H1 (cell line): ENCODE measurements at regions not wholly inside any gene's neighbourhood (a gene's known extent, or its start where the extent isn't known, plus 50 kb on each side); places are given as distances from the start of the nearest gene placed in this dataset.

Experiments
- CTCF ChIA-PET: fragments of 300-600 bp; sonication (Branson Sonifier 250); formaldehyde crosslinking; loops from one replicate; lab custom pipeline; 2021; ENCODE audit not compliant: partially characterized antibody; lab: Charles Lee
- POLR2A ChIA-PET: fragments of 300-600 bp; sonication (Branson Sonifier 250); formaldehyde crosslinking; loops from one replicate; lab custom pipeline; 2021; ENCODE audit warnings: inconsistent platforms; ENCODE audit not compliant: partially characterized antibody; lab: Charles Lee
- DNase-seq, 2 experiments: peaks; one replicate each; pipeline versions ENCODE4 v3.0.0 to v3.0.0-alpha.2; 2010 to 2022; ENCODE audit warnings: low spot score in 2 of 2, low read depth in 1 of 2, mixed read lengths in 1 of 2
- FAIRE-seq: peaks from 2 replicates; lab custom pipeline; 2011; peaks lifted over from hg19 to GRCh38; lab: Jason Lieb, UNC
- H2AFZ ChIP-seq: 2 replicates; pipeline ENCODE4 v1.8.1; 2012; ENCODE audit warnings: low read length, inconsistent platforms
- H2AK5ac ChIP-seq: 2 replicates; pipeline ENCODE4 v1.6.1; 2013; ENCODE audit warnings: low read depth, low read length
- H2BK120ac ChIP-seq: replicated peaks from 2 replicates; pipeline ENCODE3; 2013; ENCODE audit warnings: low read depth, low read length, inconsistent platforms
- H2BK12ac ChIP-seq: 2 replicates; pipeline ENCODE4 v1.6.1; 2013; ENCODE audit warnings: low read depth, low read length
- H2BK15ac ChIP-seq: 2 replicates; pipeline ENCODE4 v1.6.1; 2013; ENCODE audit warnings: low read length
- H2BK20ac ChIP-seq: 2 replicates; pipeline ENCODE4 v1.6.1; 2013; ENCODE audit warnings: low read length
- H2BK5ac ChIP-seq: 2 replicates; pipeline ENCODE4 v1.6.1; 2013; ENCODE audit warnings: low read depth, low read length
- H3K14ac ChIP-seq: 2 replicates; pipeline ENCODE4 v1.6.1; 2013; ENCODE audit warnings: inconsistent platforms; ENCODE audit not compliant: insufficient read length
- H3K18ac ChIP-seq: 2 replicates; pipeline ENCODE4 v1.6.1; 2013; ENCODE audit warnings: low read length; ENCODE audit errors: extremely low read depth
- H3K23ac ChIP-seq: 2 replicates; pipeline ENCODE4 v1.6.1; 2013; ENCODE audit warnings: inconsistent platforms; ENCODE audit not compliant: insufficient read length
- H3K23me2 ChIP-seq: 2 replicates; pipeline ENCODE4 v1.6.1; 2013; ENCODE audit warnings: low read depth, low read length
- H3K27ac ChIP-seq: 2 replicates; pipeline ENCODE4 v1.6.1; 2011; ENCODE audit warnings: low read depth, low read length, inconsistent platforms
- H3K27me3 ChIP-seq, 4 experiments: replicated peaks in 1 of 4; 1 replicate in 1 of 4; 2 replicates in 3 of 4; pipeline versions ENCODE4 v1.6.1 to v1.8.1; 2011 to 2013; ENCODE audit warnings: low read length in 3 of 4, mild to moderate bottlenecking in 3 of 4, inconsistent platforms in 2 of 4, mixed read lengths in 2 of 4, moderate library complexity in 1 of 4; ENCODE audit not compliant: control insufficient read depth in 3 of 4, insufficient read depth in 3 of 4; ENCODE audit errors: extremely low read depth in 1 of 4
- H3K36me3 ChIP-seq, 4 experiments: 2 replicates each; pipeline versions ENCODE4 v1.6.1 to v1.8.1; 2011 to 2013; ENCODE audit warnings: mild to moderate bottlenecking in 4 of 4, low read length in 3 of 4, moderate library complexity in 2 of 4, control low read depth in 1 of 4, inconsistent platforms in 1 of 4; ENCODE audit not compliant: insufficient read depth in 4 of 4, control insufficient read depth in 2 of 4
- H3K4ac ChIP-seq: replicated peaks from 2 replicates; pipeline ENCODE3; 2013; ENCODE audit warnings: low read length, low read depth, mixed read lengths, inconsistent platforms; ENCODE audit not compliant: insufficient read length
- H3K4me1 ChIP-seq, 4 experiments: replicated peaks in 1 of 4; 1 replicate in 1 of 4; 2 replicates in 3 of 4; pipeline versions ENCODE4 v1.6.1 to v1.8.1; 2011 to 2013; ENCODE audit warnings: low read length in 3 of 4, inconsistent platforms in 2 of 4, mixed read lengths in 1 of 4; ENCODE audit not compliant: insufficient read depth in 4 of 4, control insufficient read depth in 3 of 4
- H3K4me2 ChIP-seq, 2 experiments: 2 replicates each; pipeline versions ENCODE4 v1.6.1 to v1.8.1; 2011 to 2013; ENCODE audit warnings: low read depth in 2 of 2, low read length in 2 of 2, control low read depth in 1 of 2, inconsistent platforms in 1 of 2, mild to moderate bottlenecking in 1 of 2; ENCODE audit not compliant: insufficient read depth in 1 of 2
- H3K4me3 ChIP-seq, 4 experiments: fragments of 200-600, 300-600 bp in 1 of 4; sonication (generic), shearing (Covaris generic), sonication (Bioruptor Twin) in 1 of 4; 2 replicates each; pipeline versions ENCODE4 v1.5.1 to v1.8.1; 2011 to 2016; ENCODE audit warnings: low read length in 4 of 4, low read depth in 3 of 4, control low read depth in 2 of 4, inconsistent platforms in 2 of 4, mild to moderate bottlenecking in 2 of 4, mixed read lengths in 1 of 4, moderate library complexity in 1 of 4; ENCODE audit not compliant: insufficient read depth in 2 of 4; ENCODE audit errors: extremely low read depth in 1 of 4
- H3K56ac ChIP-seq: replicated peaks from 2 replicates; pipeline ENCODE3; 2013; ENCODE audit warnings: low read depth, mild to moderate bottlenecking, mixed read lengths, low read length, inconsistent platforms; ENCODE audit not compliant: insufficient read length
- H3K79me1 ChIP-seq: 2 replicates; pipeline ENCODE4 v1.6.1; 2013; ENCODE audit warnings: low read depth, low read length, control low read depth
- H3K79me2 ChIP-seq, 2 experiments: 2 replicates each; pipeline versions ENCODE4 v1.6.1 to v1.8.1; 2012 to 2013; ENCODE audit warnings: low read length in 2 of 2, mild to moderate bottlenecking in 2 of 2, inconsistent platforms in 1 of 2; ENCODE audit not compliant: insufficient read depth in 2 of 2, control insufficient read depth in 1 of 2
- H3K9ac ChIP-seq, 4 experiments: replicated peaks in 1 of 4; 1 replicate in 1 of 4; 2 replicates in 3 of 4; pipeline versions ENCODE4 v1.6.1 to v1.8.1; 2011 to 2013; ENCODE audit warnings: low read depth in 3 of 4, low read length in 3 of 4, control low read depth in 2 of 4, mild to moderate bottlenecking in 2 of 4, moderate library complexity in 2 of 4, inconsistent platforms in 1 of 4; ENCODE audit errors: extremely low read depth in 1 of 4
- H3K9me3 ChIP-seq, 2 experiments: 2 replicates each; pipeline versions ENCODE4 v1.6.1 to v1.8.1; 2012 to 2013; ENCODE audit warnings: mild to moderate bottlenecking in 2 of 2, moderate library complexity in 2 of 2, control low read depth in 1 of 2, inconsistent platforms in 1 of 2, low read depth in 1 of 2, low read length in 1 of 2, mixed read lengths in 1 of 2; ENCODE audit not compliant: insufficient read depth in 2 of 2
- H4K20me1 ChIP-seq, 2 experiments: replicated peaks in 1 of 2; 2 replicates each; pipeline versions ENCODE3 to v1.8.1; 2011 to 2013; ENCODE audit warnings: inconsistent platforms in 2 of 2, low read length in 2 of 2, mild to moderate bottlenecking in 1 of 2; ENCODE audit not compliant: insufficient read depth in 2 of 2, control insufficient read depth in 1 of 2
- H4K5ac ChIP-seq: 2 replicates; pipeline ENCODE4 v1.6.1; 2013; ENCODE audit warnings: low read length, low read depth, mixed read lengths, inconsistent platforms; ENCODE audit not compliant: insufficient read length
- H4K8ac ChIP-seq: 2 replicates; pipeline ENCODE4 v1.8.0; 2013; ENCODE audit warnings: mild to moderate bottlenecking, moderate library complexity, low read length, inconsistent platforms; ENCODE audit not compliant: insufficient read depth; ENCODE audit errors: extremely low read depth
- H4K91ac ChIP-seq: replicated peaks from 2 replicates; pipeline ENCODE3; 2013; ENCODE audit warnings: low read length, mixed read lengths, inconsistent platforms; ENCODE audit not compliant: insufficient read length
- BACH1 ChIP-seq: IDR thresholded peaks from 2 replicates; pipeline ENCODE4 v1.6.1; 2012; ENCODE audit warnings: low read length, improper control_type of control experiment
- KDM4A ChIP-seq: IDR thresholded peaks from one replicate; pipeline ENCODE4 v1.7.1; 2012; ENCODE audit warnings: low read depth, mild to moderate bottlenecking, moderate library complexity, low read length, inconsistent platforms; ENCODE audit not compliant: severe bottlenecking
- MAX ChIP-seq: IDR thresholded peaks from 2 replicates; pipeline ENCODE4 v1.6.1; 2012; ENCODE audit warnings: inconsistent platforms
- WGBS, 2 experiments: shearing (Covaris generic) in 1 of 2; methylation state at CpG; one replicate each; pipeline versions ENCODE4 v1.1.6 to v1.1.7; 2013 to 2015; ENCODE audit warnings: low lambda C conversion rate in 2 of 2, mixed read lengths in 2 of 2, inconsistent platforms in 1 of 2, low coverage in 1 of 2, missing lambda C conversion rate in 1 of 2; ENCODE audit not compliant: insufficient replicate concordance in 2 of 2, insufficient coverage in 1 of 2, insufficient read length in 1 of 2; ENCODE audit errors: extremely low coverage in 1 of 2, missing lambda C conversion rate in 1 of 2; 5-methylcytosine and 5-hydroxymethylcytosine counted together

- DNase-seq (no peak), FAIRE-seq (no peak)
- H3K56ac ChIP-seq, result no peak overlapping the region
- H2BK120ac ChIP-seq, result no peak overlapping the region
- TF ChIP-seq BACH1 (no peak), KDM4A (no peak), MAX (no peak)
- WGBS, 2 experiments, result 90% methylated on average over 4 of the region's 4 CpGs; no CpG with 5 or more reads in 1 of the 2 experiments
- no peak overlapping the region for H2AK5ac ChIP-seq
- no peaks in the 10 kb centered on the region for H3K36me3 ChIP-seq
- no peaks in the 10 kb centered on the region for H4K20me1 ChIP-seq
- H2BK5ac ChIP-seq, result no peak overlapping the region
- no peak overlapping the region for H3K23ac ChIP-seq
- H3K14ac ChIP-seq, result no peak overlapping the region
- H3K79me1 ChIP-seq, result no peaks in the 10 kb centered on the region
- H3K79me2 ChIP-seq, result no peaks in the 10 kb centered on the region
- no peak overlapping the region for H2BK15ac ChIP-seq
- H3K9me3 ChIP-seq, result no peaks in the 10 kb centered on the region
- ChIA-PET POLR2A (no interaction called here), CTCF (no interaction called here)
- H2BK12ac ChIP-seq, result no peak overlapping the region
- no peak overlapping the region for H3K18ac ChIP-seq
- no peak overlapping the region for H4K8ac ChIP-seq
- no peak overlapping the region for H3K4ac ChIP-seq
- no peak overlapping the region for H2BK20ac ChIP-seq
- H3K27me3 ChIP-seq, result no peaks in the 10 kb centered on the region
- H3K23me2 ChIP-seq, result no peaks in the 10 kb centered on the region
- H3K4me2 ChIP-seq, result no peak overlapping the region
- H3K4me3 ChIP-seq, result no peak overlapping the region
- H3K9ac ChIP-seq, result no peak overlapping the region
- no peak overlapping the region for H4K5ac ChIP-seq
- H4K91ac ChIP-seq, result no peak overlapping the region
- no peak overlapping the region for H3K27ac ChIP-seq
- no peaks in the 10 kb centered on the region for H3K4me1 ChIP-seq
- no peak overlapping the region for H2AFZ ChIP-seq
Measured at GRCh38 chr1:208576425-208576824, 332.2 kb upstream of the PLXNA2 start.
